HCT116 (cell line): ENCODE measurements at regions not wholly inside any gene's neighbourhood (a gene's known extent, or its start where the extent isn't known, plus 50 kb on each side); places are given as distances from the start of the nearest gene placed in this dataset.

Experiments used
- ATAC-seq: fragments of 200-7000 bp; cut with Tn5 transposase; 2 replicates; pipeline ENCODE4 v1.9.1; 2020; ENCODE audit warnings: mild to moderate bottlenecking, moderate library complexity
- BruUV-seq: library from RNA; stranded (reverse); fragments of 400-500 nt; replicated peaks from 2 replicates; lab custom pipeline; 2021; lab: Mats Ljungman, UMichigan
- CTCF ChIA-PET: fragments of 300-600 bp; sonication (Branson Sonifier 250); formaldehyde crosslinking; loops from one replicate; lab custom pipeline; 2021; ENCODE audit warnings: antibody characterized with exemption; lab: Charles Lee
- POLR2A ChIA-PET: fragments of 300-600, 350-600 bp; sonication (Branson Sonifier 250); formaldehyde crosslinking; loops from one replicate; lab custom pipeline; 2021; ENCODE audit warnings: antibody characterized with exemption; lab: Charles Lee
- RAD21 ChIA-PET, 2 experiments: fragments of 300-600 bp; sonication (Branson Sonifier 250); formaldehyde crosslinking; loops; one replicate each; lab custom pipeline; 2023; ENCODE audit warnings: low total read pairs in 2 of 2; ENCODE audit not compliant: uncharacterized antibody in 2 of 2, unreplicated experiment in 2 of 2, low non-redundant PET in 1 of 2; lab: Charles Lee
- DNase-seq: peaks from one replicate; pipeline ENCODE4 v3.0.0-alpha.2; 2010; ENCODE audit warnings: low read depth, low spot score
- H2AFZ ChIP-seq: fragments of 200-600 bp; shearing (Covaris generic), sonication (generic); 2 replicates; pipeline ENCODE4 v1.6.1; 2017; ENCODE audit warnings: low read depth, mixed run types, mixed read lengths, antibody characterized with exemption, low read length; ENCODE audit not compliant: poor library complexity, severe bottlenecking
- H3K27ac ChIP-seq: 2 replicates; pipeline ENCODE4 v1.5.1; 2012; ENCODE audit warnings: low read depth, low read length
- H3K27me3 ChIP-seq: fragments of 200-600 bp; sonication (generic); 2 replicates; pipeline ENCODE4 v1.6.1; 2016; ENCODE audit warnings: mixed run types, low read length, mixed read lengths; ENCODE audit not compliant: insufficient read depth
- H3K36me3 ChIP-seq, 2 experiments: fragments of 200-500 bp in 1 of 2; fragments of 200-600 bp in 1 of 2; sonication (Bioruptor generic) in 1 of 2; sonication (generic) in 1 of 2; 2 replicates each; pipeline versions ENCODE4 v1.5.1 to v1.6.1; 2014 to 2016; ENCODE audit warnings: low read length in 2 of 2, inconsistent platforms in 1 of 2, mixed read lengths in 1 of 2, mixed run types in 1 of 2; ENCODE audit not compliant: insufficient read depth in 2 of 2, control insufficient read depth in 1 of 2
- H3K4me1 ChIP-seq, 2 experiments: fragments of 200-600 bp in 1 of 2; sonication (generic) in 1 of 2; 2 replicates each; pipeline versions ENCODE4 v1.5.1 to v1.6.1; 2012 to 2017; ENCODE audit warnings: low read length in 2 of 2, inconsistent platforms in 1 of 2, mild to moderate bottlenecking in 1 of 2, mixed read lengths in 1 of 2, mixed run types in 1 of 2, moderate library complexity in 1 of 2; ENCODE audit not compliant: insufficient read depth in 2 of 2, control insufficient read depth in 1 of 2
- H3K4me2 ChIP-seq: fragments of 200-600 bp; sonication (generic); 2 replicates; pipeline ENCODE4 v1.6.1; 2017; ENCODE audit warnings: mixed run types, low read length, mixed read lengths
- H3K4me3 ChIP-seq, 2 experiments: fragments of 200-600 bp in 1 of 2; sonication (generic) in 1 of 2; replicated peaks in 1 of 2; 2 replicates each; pipeline ENCODE4 v1.5.1; 2011 to 2016; ENCODE audit warnings: low read length in 2 of 2, control low read depth in 1 of 2, low read depth in 1 of 2, mild to moderate bottlenecking in 1 of 2, mixed read lengths in 1 of 2, mixed run types in 1 of 2
- H3K79me2 ChIP-seq: fragments of 200-600 bp; sonication (generic); 2 replicates; pipeline ENCODE4 v1.6.1; 2017; ENCODE audit warnings: mild to moderate bottlenecking, mixed run types, low read length, moderate library complexity, mixed read lengths; ENCODE audit not compliant: insufficient read depth
- H3K9ac ChIP-seq: fragments of 200-600 bp; sonication (generic); 2 replicates; pipeline ENCODE4 v1.6.1; 2016; ENCODE audit warnings: low read length, mixed read lengths
- H3K9me2 ChIP-seq: fragments of 200-600 bp; sonication (generic), shearing (Covaris generic); 2 replicates; pipeline ENCODE4 v1.6.1; 2017; ENCODE audit warnings: mixed run types, mild to moderate bottlenecking, moderate library complexity; ENCODE audit not compliant: insufficient read depth
- H3K9me3 ChIP-seq, 2 experiments: fragments of 200-500 bp in 1 of 2; fragments of 200-600 bp in 1 of 2; sonication (Bioruptor generic) in 1 of 2; sonication (generic) in 1 of 2; 2 replicates each; pipeline ENCODE4 v1.6.1; 2014 to 2017; ENCODE audit warnings: low read length in 2 of 2, mixed read lengths in 2 of 2, inconsistent platforms in 1 of 2, low read depth in 1 of 2, mild to moderate bottlenecking in 1 of 2, mixed run types in 1 of 2, moderate library complexity in 1 of 2; ENCODE audit not compliant: control insufficient read depth in 1 of 2, insufficient read depth in 1 of 2
- H4K20me1 ChIP-seq: fragments of 200-600 bp; sonication (generic), shearing (Covaris generic); 2 replicates; pipeline ENCODE4 v1.6.1; 2017; ENCODE audit warnings: mixed run types, mild to moderate bottlenecking, moderate library complexity; ENCODE audit not compliant: insufficient read depth
- CBX3 ChIP-seq: IDR thresholded peaks from 2 replicates; pipeline ENCODE4 v1.6.1; 2012; ENCODE audit warnings: low read depth
- CEBPB ChIP-seq: IDR thresholded peaks from 2 replicates; pipeline ENCODE4 v1.6.1; 2012; ENCODE audit warnings: low read depth
- POLR2A ChIP-seq: IDR thresholded peaks from 2 replicates; pipeline ENCODE4 v1.7.0; 2011; ENCODE audit warnings: borderline replicate concordance; ENCODE audit not compliant: insufficient read depth, insufficient read length; ENCODE audit errors: extremely low read depth
- RAD21 ChIP-seq: IDR thresholded peaks from 2 replicates; pipeline ENCODE4 v1.6.1; 2012; ENCODE audit warnings: low read depth, mild to moderate bottlenecking
- SP1 ChIP-seq: IDR thresholded peaks from 2 replicates; pipeline ENCODE4 v1.6.1; 2012; ENCODE audit warnings: low read depth
- TCF7L2 ChIP-seq: IDR thresholded peaks from 2 replicates; pipeline ENCODE4 v1.7.0; 2011; ENCODE audit warnings: borderline replicate concordance, inconsistent platforms; ENCODE audit not compliant: insufficient read depth, insufficient read length; ENCODE audit errors: extremely low read depth
- YY1 ChIP-seq: IDR thresholded peaks from 2 replicates; pipeline ENCODE4 v1.6.1; 2011; ENCODE audit warnings: low read length, low read depth, moderate library complexity, mild to moderate bottlenecking; ENCODE audit not compliant: insufficient replicate concordance; ENCODE audit errors: extremely low read depth
- intact Hi-C: fragments of 100-400 bp; cut with micrococcal nuclease; formaldehyde crosslinking; loops from 2 replicates; pipeline ENCODE4 v1.10.0; 2022
- TF ChIP-seq, protein P1 (sequence below): IDR thresholded peaks from 2 replicates; pipeline ENCODE4 v1.6.1; 2012

DNA sequence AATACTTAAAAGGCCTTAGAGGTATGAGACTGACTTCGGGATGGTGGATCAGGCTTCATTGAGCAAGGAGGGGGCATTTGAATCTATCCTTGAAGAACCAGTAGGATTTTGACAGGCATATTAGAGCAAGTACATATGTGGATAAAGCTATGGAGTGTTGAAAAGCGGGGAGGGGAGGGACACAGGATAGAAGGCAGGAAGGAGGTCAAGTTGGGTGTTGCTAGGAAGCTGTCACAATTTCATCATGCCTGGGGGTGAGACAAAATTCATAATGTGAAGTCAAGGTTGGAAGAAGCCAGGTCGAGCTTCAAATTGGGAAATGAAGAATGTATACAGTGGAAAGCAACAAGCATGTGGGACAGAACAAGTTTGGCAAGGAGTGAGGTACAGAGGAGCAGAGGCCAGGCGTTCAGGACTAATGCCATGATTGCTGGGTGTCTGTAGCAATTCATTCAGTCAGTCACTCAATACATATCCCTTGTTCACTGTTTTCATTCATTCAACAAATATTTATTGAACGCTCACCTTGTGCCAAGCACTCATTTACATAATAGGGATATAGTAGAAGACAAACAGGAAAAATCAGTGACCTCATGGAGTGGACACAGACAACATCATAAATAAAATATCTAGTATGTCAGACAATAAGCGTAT, 58.3 kb upstream of the LTA4H start:
- intact Hi-C loops, result no loop called here
- peak overlapping the region; percentile 35 for H3K4me2 ChIP-seq
- no TSS peak for BruUV-seq
- ChIA-PET POLR2A (no interaction called here), RAD21 (no interaction called here), CTCF (no interaction called here)
- ATAC-seq, result no peak; the same call in 1 of the 2 replicates
- H3K27me3 ChIP-seq, result no peaks in the 10 kb centered on the region
- H3K36me3 ChIP-seq, result no peaks in the 10 kb centered on the region
- H3K4me1 ChIP-seq, result peaks cover 9 to 13% of the 10 kb centered on the region in 2 experiments; a peak in 3 of 4 replicates
- H3K9ac ChIP-seq, result no peak overlapping the region
- no peaks in the 10 kb centered on the region for H3K79me2 ChIP-seq
- H3K9me3 ChIP-seq, result peaks cover 0 to 5% of the 10 kb centered on the region in 2 experiments; a peak in 1 of 4 replicates
- no peak overlapping the region for H3K4me3 ChIP-seq
- no peaks in the 10 kb centered on the region for H4K20me1 ChIP-seq
- peak overlapping the region; percentile 72 for H2AFZ ChIP-seq
- no peaks in the 10 kb centered on the region for H3K9me2 ChIP-seq
- H3K27ac ChIP-seq, result no peak overlapping the region
- DNase-seq, result no peak
- TF ChIP-seq RAD21, result no peak
- 0 out of 2 replicates have a peak, but pooled peaks have one; percentile 37 for TF ChIP-seq CEBPB

DNA sequence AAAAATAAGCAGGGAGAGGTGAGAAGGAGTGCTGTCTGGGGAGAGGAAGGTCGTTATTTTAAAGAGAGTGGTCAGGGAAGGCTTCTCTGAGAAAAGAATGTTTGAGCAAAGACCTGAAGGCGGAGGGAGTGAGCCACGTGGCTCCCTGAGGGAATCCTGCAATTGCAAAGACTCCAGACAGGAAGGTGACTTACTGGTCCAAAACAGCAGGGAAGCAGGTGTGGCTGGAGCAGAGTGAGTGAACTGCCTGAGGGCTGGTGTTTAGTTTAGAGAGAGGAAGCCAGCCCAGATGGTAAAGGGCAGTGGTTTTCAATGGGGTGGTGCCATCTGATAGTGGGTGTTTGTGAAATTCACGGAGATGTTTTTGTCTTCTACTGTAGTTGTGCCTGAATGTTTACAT, 58.8 kb upstream of the LTA4H start:
- intact Hi-C loops, result no loop called here
- no peaks in the 10 kb centered on the region for H3K27me3 ChIP-seq
- peaks cover 9 to 13% of the 10 kb centered on the region in 2 experiments; a peak in 3 of 4 replicates for H3K4me1 ChIP-seq
- H3K79me2 ChIP-seq, result no peaks in the 10 kb centered on the region
- RAD21 ChIA-PET, result no interaction called here
- H3K27ac ChIP-seq, result no peak overlapping the region
- H3K4me3 ChIP-seq, result no peak overlapping the region
- H3K9me2 ChIP-seq, result no peaks in the 10 kb centered on the region
- peak overlapping the region; percentile 35 for H3K4me2 ChIP-seq
- no peaks in the 10 kb centered on the region for H4K20me1 ChIP-seq
- no peaks in the 10 kb centered on the region for H3K36me3 ChIP-seq
- CTCF ChIA-PET, result no interaction called here
- ATAC-seq, result peak; percentile 77
- H3K9me3 ChIP-seq, result peaks cover 0 to 5% of the 10 kb centered on the region in 2 experiments; a peak in 1 of 4 replicates
- peak; percentile 42 for DNase-seq
- no peak overlapping the region for H3K9ac ChIP-seq
- no TSS peak for BruUV-seq
- POLR2A ChIA-PET, result no interaction called here
- TF ChIP-seq, protein P1, sequence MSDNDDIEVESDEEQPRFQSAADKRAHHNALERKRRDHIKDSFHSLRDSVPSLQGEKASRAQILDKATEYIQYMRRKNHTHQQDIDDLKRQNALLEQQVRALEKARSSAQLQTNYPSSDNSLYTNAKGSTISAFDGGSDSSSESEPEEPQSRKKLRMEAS, result peak; percentile 95
- no peak for TF ChIP-seq YY1
- no peak for TF ChIP-seq TCF7L2
- TF ChIP-seq SP1, result no peak; the same call in 1 of the 2 replicates
- 0 out of 2 replicates have a peak, but pooled peaks have one; percentile 55 for TF ChIP-seq CBX3
- TF ChIP-seq POLR2A, result no peak
- H2AFZ ChIP-seq, result peak overlapping the region; percentile 72
